A673 (cell line): ENCODE measurements at regions not wholly inside any gene's neighbourhood (a gene's known extent, or its start where the extent isn't known, plus 50 kb on each side); places are given as distances from the start of the nearest gene placed in this dataset.

Experiments used
- BruUV-seq: library from RNA; stranded (reverse); fragments of 400-500 nt; replicated peaks from 2 replicates; lab custom pipeline; 2021; lab: Mats Ljungman, UMichigan
- CTCF ChIA-PET: fragments of 300-600 bp; sonication (Branson Sonifier 250); formaldehyde crosslinking; loops from one replicate; lab custom pipeline; 2022; ENCODE audit warnings: antibody characterized with exemption; lab: Charles Lee
- POLR2A ChIA-PET: fragments of 300-600 bp; sonication (Branson Sonifier 250); formaldehyde crosslinking; loops from one replicate; lab custom pipeline; 2022; ENCODE audit warnings: antibody characterized with exemption; ENCODE audit not compliant: low non-redundant PET; lab: Charles Lee
- DNase-seq: peaks from one replicate; pipeline ENCODE4 v3.0.0-alpha.2; 2015; ENCODE audit warnings: low spot score
- H3K27ac ChIP-seq: fragments of 200-600 bp; sonication (generic); 2 replicates; pipeline ENCODE4 v1.5.1; 2016; ENCODE audit warnings: mixed run types, low read depth, mild to moderate bottlenecking, mixed read lengths, antibody characterized with exemption, low read length; ENCODE audit not compliant: poor library complexity, severe bottlenecking
- H3K27me3 ChIP-seq: fragments of 200-600 bp; sonication (generic); replicated peaks from 2 replicates; pipeline ENCODE4 v1.6.1; 2017; ENCODE audit warnings: mixed run types, low read depth, mild to moderate bottlenecking, mixed read lengths, antibody characterized with exemption, low read length; ENCODE audit not compliant: insufficient read depth, poor library complexity
- H3K36me3 ChIP-seq: fragments of 200-600 bp; sonication (generic); 2 replicates; pipeline ENCODE4 v1.6.1; 2016; ENCODE audit warnings: mixed run types, mild to moderate bottlenecking, mixed read lengths, antibody characterized with exemption, low read length; ENCODE audit not compliant: insufficient read depth, poor library complexity, severe bottlenecking
- H3K4me1 ChIP-seq: fragments of 200-600 bp; sonication (generic); 2 replicates; pipeline ENCODE4 v1.6.1; 2017; ENCODE audit warnings: mixed run types, mild to moderate bottlenecking, mixed read lengths, antibody characterized with exemption, low read length; ENCODE audit not compliant: insufficient read depth, poor library complexity, severe bottlenecking
- H3K4me3 ChIP-seq: fragments of 200-600 bp; sonication (generic); 2 replicates; pipeline ENCODE4 v1.5.1; 2016; ENCODE audit warnings: low read depth, mixed run types, mild to moderate bottlenecking, mixed read lengths, low read length; ENCODE audit not compliant: poor library complexity, severe bottlenecking
- H3K9me3 ChIP-seq: fragments of 200-600 bp; sonication (generic); 2 replicates; pipeline ENCODE4 v1.6.1; 2016; ENCODE audit warnings: mixed run types, low read depth, mild to moderate bottlenecking, mixed read lengths, antibody characterized with exemption, low read length; ENCODE audit not compliant: poor library complexity, severe bottlenecking
- CTCF ChIP-seq: fragments of 300-800, 200-600 bp; sonication (generic); conservative IDR thresholded peaks from 2 replicates; pipeline ENCODE4 v1.5.1; 2017; ENCODE audit warnings: low read depth, mild to moderate bottlenecking, antibody characterized with exemption, low read length, moderate library complexity, mixed read lengths
- EZH2 ChIP-seq: fragments of 200-600 bp; sonication (generic); IDR thresholded peaks from 2 replicates; pipeline ENCODE4 v1.6.1; 2017; ENCODE audit warnings: borderline replicate concordance, low read depth, mild to moderate bottlenecking, mixed read lengths, antibody characterized with exemption, low read length; ENCODE audit not compliant: poor library complexity, severe bottlenecking
- intact Hi-C: fragments of 100-400 bp; cut with micrococcal nuclease; formaldehyde crosslinking; loops from one replicate; pipeline ENCODE4 v1.10.0; 2022; ENCODE audit not compliant: unreplicated experiment

DNA sequence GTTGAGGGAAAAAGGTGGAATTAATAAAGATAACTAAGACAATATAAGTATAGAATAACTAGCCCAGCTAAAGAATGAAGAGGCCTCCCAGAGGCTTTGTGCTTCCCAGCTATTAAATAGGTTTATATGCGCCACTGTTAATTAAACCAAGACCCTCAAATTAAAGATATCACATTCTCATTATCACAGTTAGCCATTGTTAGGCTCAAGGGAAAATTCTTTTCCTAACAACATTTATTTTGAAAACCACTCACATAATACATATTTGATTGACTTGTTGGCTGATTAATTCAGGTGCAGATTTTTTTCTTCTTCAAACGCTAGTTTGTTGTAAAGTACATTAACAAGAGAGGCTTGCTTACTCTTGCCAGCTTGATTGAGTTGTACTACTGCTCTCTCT is 216.8 kb upstream of the TRAM1L1 start:
- Histone ChIP-seq H3K27me3 (no peaks in the 10 kb centered on the region), H3K27ac (no peak overlapping the region), H3K36me3 (no peaks in the 10 kb centered on the region), H3K4me3 (no peak overlapping the region), H3K4me1 (no peaks in the 10 kb centered on the region), H3K9me3 (no peaks in the 10 kb centered on the region)
- intact Hi-C loops, result no loop called here
- ChIA-PET CTCF (no interaction called here), POLR2A (no interaction called here)
- TF ChIP-seq EZH2 (no peak), CTCF (no peak)
- DNase-seq, result no peak
- no TSS peak for BruUV-seq

DNA sequence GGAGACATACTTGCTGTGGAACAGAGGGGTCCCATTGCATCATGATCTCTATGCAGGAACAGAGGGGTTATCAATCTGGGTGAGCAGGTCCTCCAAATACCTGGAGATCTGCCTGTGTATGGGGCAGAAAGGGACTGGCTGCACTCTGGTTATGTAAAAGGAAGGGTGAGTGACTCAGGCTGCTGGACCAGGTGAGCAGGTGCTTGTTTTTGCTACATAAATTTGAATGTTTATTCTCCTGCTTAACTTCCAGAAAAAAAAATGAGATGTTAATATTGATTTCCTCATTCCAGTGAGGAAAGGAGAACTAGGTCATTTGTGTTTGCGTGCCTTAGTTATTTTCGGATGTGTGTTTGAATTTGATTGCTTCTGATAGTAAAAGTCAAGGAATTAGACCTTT is 225.8 kb upstream of the TRAM1L1 start:
- H3K27me3 ChIP-seq, result no peaks in the 10 kb centered on the region
- H3K4me1 ChIP-seq, result no peaks in the 10 kb centered on the region
- H3K9me3 ChIP-seq, result no peaks in the 10 kb centered on the region
- H3K27ac ChIP-seq, result no peak overlapping the region
- intact Hi-C loops, result no loop called here
- DNase-seq, result no peak
- ChIA-PET POLR2A (no interaction called here), CTCF (no interaction called here)
- H3K4me3 ChIP-seq, result no peak overlapping the region
- TF ChIP-seq CTCF (no peak), EZH2 (no peak)
- H3K36me3 ChIP-seq, result no peaks in the 10 kb centered on the region
- no TSS peak for BruUV-seq

- DNase-seq, result no peak
- CTCF ChIA-PET, result no interaction called here
- Histone ChIP-seq H3K4me3 (no peak overlapping the region), H3K27ac (no peak overlapping the region), H3K27me3 (no peaks in the 10 kb centered on the region), H3K36me3 (no peaks in the 10 kb centered on the region), H3K9me3 (no peaks in the 10 kb centered on the region), H3K4me1 (no peaks in the 10 kb centered on the region)
- no peak for TF ChIP-seq EZH2
- POLR2A ChIA-PET, result no interaction called here
- no TSS peak for BruUV-seq
- intact Hi-C loops, result no loop called here
Measured at GRCh38 chr4:117311989-117312388, 226.6 kb upstream of the TRAM1L1 start.

DNA sequence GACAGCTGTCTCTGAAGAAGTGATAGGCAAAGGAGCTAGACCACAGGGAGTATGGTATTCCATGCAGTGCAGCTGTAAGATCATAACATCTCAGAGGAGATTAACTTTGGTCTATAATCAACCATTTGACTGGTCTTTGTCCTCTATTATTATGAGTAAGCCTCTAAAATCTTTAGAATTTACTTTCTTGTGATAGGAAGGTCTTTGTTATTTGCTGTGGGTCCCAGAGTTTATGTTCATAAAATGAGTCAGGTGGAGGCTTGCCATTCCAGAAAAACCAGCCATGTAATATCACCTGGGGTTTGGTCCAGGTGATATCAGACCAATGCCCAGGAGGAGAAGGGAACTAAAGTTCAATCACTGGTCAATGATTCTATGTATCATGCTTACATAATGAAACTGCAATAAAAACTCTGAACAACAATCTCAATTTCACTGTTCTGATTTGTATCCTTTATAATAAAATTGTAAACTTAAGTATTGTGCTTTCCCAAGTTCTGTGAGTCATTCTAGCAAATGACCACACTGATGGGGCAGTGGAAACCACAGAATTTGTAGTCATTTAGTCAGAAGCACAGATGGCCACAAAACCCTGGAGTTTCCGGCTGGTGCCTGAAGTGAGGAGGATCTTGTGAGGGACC is 239.6 kb upstream of the TRAM1L1 start:
- Histone ChIP-seq H3K4me3 (no peak overlapping the region), H3K4me1 (no peaks in the 10 kb centered on the region), H3K27me3 (no peaks in the 10 kb centered on the region), H3K27ac (no peak overlapping the region), H3K9me3 (no peaks in the 10 kb centered on the region), H3K36me3 (no peaks in the 10 kb centered on the region)
- CTCF ChIA-PET, result no interaction called here
- intact Hi-C loops, result no loop called here
- POLR2A ChIA-PET, result no interaction called here
- TF ChIP-seq CTCF, result no peak
- TF ChIP-seq EZH2, result no peak
- no peak for DNase-seq
- no TSS peak for BruUV-seq
